T47D (cell line): ENCODE measurements at regions not wholly inside any gene's neighbourhood (a gene's known extent, or its start where the extent isn't known, plus 50 kb on each side); places are given as distances from the start of the nearest gene placed in this dataset.

ENCODE experiments used
- DNase-seq, 2 experiments: peaks; one replicate each; pipeline versions ENCODE4 v3.0.0 to v3.0.0-alpha.2; 2011 to 2012; ENCODE audit warnings: low read depth in 1 of 2, low spot score in 1 of 2
- JUND ChIP-seq: IDR thresholded peaks from 2 replicates; pipeline ENCODE4 v1.6.1; 2012; ENCODE audit warnings: low read depth
- in situ Hi-C: cut with HindIII; loops from 2 replicates; pipeline ENCODE4 v1.10.0; 2016; ENCODE audit warnings: low sequenced_read_pairs, low pct_unique_long_range_greater_than_20kb

DNA sequence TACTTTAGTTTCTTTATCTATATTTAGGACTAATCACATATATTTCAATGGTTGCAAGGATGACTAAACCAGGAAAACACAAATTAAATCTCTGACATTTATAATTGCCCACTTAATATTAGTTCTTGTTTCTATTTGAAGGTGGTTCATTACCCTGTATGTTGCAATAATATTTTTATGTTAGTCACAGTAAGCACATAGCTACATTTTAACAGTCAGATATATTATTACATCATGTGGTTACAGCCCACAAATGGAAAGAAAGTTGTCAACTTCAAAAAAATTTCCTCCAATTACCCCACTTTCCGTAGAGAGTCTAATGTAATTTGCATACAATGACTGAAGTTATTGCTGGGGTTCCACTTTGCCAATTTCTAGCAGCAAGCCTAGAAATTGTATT is 114.6 kb downstream of the TUSC7 start:
- no peak for DNase-seq
- in situ Hi-C loops = no loop called here
- no peak for TF ChIP-seq JUND

- in situ Hi-C loops = no loop called here
- no peak for TF ChIP-seq JUND
- no peak for DNase-seq
Observed at GRCh38 chr3:116833202-116833601, 123.6 kb downstream of the TUSC7 start.

- TF ChIP-seq JUND = no peak
- no peak for DNase-seq
- in situ Hi-C loops = no loop called here
Observed at GRCh38 chr3:116834816-116835215, 125.2 kb downstream of the TUSC7 start.

DNA sequence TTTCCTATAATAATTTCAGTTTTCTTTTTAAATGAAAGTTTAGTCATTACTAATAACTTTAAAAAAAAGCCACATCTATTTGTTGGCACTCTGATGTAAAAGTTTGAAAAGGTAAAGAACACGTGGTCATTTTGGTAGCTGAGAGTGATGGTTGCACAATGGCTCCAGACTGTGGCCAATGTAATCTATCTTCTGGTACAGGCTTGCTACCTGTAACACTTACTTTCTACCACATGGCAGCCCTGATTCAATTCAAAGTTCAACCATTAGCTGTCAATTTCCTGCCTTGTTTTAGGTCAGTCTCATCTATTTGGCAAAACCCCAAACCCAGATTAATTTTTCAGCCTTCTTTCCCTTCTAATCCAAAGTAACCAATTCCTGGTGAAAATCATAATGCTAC is 126.1 kb downstream of the TUSC7 start:
- TF ChIP-seq JUND = no peak
- in situ Hi-C loops = no loop called here
- DNase-seq = no peak

GRCh38 chr3:116836286-116836685 is 126.7 kb downstream of the TUSC7 start:
- DNase-seq = no peak
- no peak for TF ChIP-seq JUND
- in situ Hi-C loops = no loop called here

- TF ChIP-seq JUND = no peak
- no peak for DNase-seq
- in situ Hi-C loops = no loop called here
Observed at GRCh38 chr3:116837483-116837882, 127.9 kb downstream of the TUSC7 start.

- no peak for TF ChIP-seq JUND
- in situ Hi-C loops = no loop called here
- DNase-seq = no peak
Observed at GRCh38 chr3:116841003-116841735, 131.6 kb downstream of the TUSC7 start.

DNA sequence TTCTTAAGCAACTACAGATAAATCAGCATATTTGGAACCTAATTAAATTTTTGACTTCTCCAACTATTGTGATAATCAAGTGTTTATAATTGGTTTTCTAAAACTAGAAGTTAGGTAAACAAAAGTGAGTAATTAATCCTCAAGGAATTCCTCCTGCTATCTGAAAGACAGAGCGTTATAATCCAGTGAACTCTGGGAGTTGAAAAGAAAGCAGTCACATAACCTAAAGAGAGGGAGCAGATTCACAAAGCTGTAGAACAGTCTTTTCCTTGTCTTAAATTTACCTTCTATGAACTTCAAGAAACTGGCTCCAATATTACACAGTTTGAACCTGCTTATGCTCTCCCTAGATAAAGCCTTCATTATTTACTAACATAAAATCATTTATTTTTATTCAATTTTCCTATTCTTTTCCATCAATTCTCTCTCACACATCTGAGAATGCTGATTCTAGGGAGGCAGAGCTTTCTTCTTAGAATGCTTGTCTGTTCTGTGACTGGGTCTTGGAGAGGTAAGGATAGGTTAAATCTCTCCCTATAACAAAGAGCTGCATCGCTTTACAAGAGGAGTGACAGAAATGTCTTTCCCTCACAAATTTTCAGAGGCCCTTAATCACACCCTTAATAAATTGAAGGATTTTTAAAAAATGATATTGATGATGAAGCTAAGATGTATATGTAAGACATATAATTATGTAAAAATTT is 132.8 kb downstream of the TUSC7 start:
- in situ Hi-C loops = no loop called here
- TF ChIP-seq JUND = no peak
- DNase-seq = no peak

DNA sequence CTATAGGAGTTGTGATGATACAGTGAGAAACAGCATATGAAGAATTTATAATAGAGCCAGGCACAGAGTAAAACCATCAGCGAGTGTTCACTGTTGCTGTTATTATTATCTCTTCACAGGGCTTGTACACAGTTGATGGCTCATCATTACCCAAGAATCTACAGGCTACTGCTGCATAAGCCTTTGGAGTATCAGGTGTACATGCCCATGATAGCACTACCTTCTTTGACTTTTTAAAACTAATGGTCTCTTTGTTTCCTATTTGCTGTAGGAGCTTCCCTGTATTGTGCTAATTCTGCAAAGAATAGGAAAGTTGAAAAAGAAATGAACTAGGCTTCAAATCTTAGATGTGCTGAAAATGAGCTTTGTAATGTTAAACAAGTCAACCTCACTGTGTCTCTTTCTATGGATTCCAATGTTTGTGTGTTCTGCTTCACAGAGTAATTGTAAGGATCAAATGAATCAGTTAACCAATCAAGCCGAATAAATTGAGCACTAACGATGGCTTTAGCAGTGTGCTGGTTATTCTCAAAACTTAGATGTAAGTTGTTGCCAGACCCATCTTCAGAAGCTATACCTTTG is 138.8 kb downstream of the TUSC7 start:
- no peak for TF ChIP-seq JUND
- no peak for DNase-seq
- in situ Hi-C loops = no loop called here

GRCh38 chr3:116849261-116849688 is 139.7 kb downstream of the TUSC7 start:
- DNase-seq = no peak
- in situ Hi-C loops = no loop called here
- no peak for TF ChIP-seq JUND

DNA sequence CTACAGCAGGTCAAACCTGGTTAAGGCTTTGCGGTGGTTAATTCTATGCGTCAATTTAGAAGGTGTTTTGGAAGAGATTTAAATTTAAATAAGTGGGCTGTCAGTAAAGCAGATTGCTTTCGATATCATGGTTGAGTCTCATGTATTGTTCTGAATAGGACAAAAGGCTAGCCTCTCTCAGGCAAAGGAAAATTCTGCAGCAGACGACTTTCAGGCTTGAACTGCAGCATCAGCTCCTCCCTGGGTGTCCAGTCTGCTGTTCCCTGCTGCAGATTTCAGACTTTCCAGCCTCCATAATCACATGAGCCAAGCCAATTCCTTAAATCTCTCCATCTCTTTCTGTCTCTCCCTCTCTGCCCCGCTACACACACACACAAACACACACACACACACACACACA is 143.2 kb downstream of the TUSC7 start:
- in situ Hi-C loops = no loop called here
- no peak for TF ChIP-seq JUND

GRCh38 chr3:116863270-116863770 is 153.7 kb downstream of the TUSC7 start:
- TF ChIP-seq JUND = no peak
- in situ Hi-C loops = no loop called here
- DNase-seq = no peak

More for the DNA sequence above, 143.2 kb downstream of the TUSC7 start:
- no peak for DNase-seq
